C4-2B (cell line): ENCODE measurements at regions not wholly inside any gene's neighbourhood (a gene's known extent, or its start where the extent isn't known, plus 50 kb on each side); places are given as distances from the start of the nearest gene placed in this dataset.

Experiments used
- ZFX ChIP-seq: fragments of 450-650 bp; IDR thresholded peaks from 2 replicates; pipeline ENCODE4 v1.6.1; 2017
- TF ChIP-seq, protein P1 (sequence below): fragments of 450-650 bp; conservative IDR thresholded peaks from 2 replicates; pipeline ENCODE4 v1.5.1; 2017; ENCODE audit warnings: mild to moderate bottlenecking

DNA sequence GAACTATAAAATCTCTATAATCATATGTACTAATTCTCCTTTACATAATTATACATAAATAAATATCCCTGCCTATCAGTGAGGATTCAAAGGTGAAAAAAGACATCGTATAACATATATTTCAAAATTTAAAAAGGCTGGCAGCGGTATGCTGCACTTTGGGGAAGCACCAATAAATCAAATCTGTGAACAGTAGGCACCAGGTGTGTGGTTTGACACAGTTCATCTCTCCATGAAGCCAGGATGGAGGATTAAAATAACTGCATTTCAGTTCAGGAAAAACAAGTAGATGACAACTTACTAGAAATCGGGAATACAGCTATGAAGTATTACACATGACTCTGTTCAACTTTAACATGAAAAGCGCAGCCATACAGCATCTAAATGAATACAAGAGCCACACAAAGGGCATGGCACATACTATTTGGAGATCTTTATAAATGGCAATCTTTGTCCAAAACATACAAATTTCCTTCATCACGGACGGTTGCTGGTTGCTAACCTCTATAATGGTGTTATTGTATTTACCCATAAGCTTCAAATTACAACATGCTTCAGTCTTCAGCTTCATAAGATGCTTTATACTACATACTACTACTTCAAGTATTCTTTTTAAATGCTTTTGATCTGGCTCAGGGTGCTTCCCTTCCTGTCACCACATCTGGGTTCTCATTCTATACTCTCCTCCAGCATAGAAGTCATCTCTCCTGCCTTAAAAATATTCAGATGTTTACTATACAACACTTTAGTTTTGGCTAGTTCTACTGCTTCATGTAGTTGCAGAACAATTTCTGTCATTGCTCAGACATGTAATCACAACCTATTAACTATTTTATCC is 128.7 kb downstream of the KLF12 start:
- TF ChIP-seq, protein P1, sequence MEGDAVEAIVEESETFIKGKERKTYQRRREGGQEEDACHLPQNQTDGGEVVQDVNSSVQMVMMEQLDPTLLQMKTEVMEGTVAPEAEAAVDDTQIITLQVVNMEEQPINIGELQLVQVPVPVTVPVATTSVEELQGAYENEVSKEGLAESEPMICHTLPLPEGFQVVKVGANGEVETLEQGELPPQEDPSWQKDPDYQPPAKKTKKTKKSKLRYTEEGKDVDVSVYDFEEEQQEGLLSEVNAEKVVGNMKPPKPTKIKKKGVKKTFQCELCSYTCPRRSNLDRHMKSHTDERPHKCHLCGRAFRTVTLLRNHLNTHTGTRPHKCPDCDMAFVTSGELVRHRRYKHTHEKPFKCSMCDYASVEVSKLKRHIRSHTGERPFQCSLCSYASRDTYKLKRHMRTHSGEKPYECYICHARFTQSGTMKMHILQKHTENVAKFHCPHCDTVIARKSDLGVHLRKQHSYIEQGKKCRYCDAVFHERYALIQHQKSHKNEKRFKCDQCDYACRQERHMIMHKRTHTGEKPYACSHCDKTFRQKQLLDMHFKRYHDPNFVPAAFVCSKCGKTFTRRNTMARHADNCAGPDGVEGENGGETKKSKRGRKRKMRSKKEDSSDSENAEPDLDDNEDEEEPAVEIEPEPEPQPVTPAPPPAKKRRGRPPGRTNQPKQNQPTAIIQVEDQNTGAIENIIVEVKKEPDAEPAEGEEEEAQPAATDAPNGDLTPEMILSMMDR = no peak
- no peak for TF ChIP-seq ZFX
